HepG2 (cell line): ENCODE measurements at regions not wholly inside any gene's neighbourhood (a gene's known extent, or its start where the extent isn't known, plus 50 kb on each side); places are given as distances from the start of the nearest gene placed in this dataset.

Experiments
- ATAC-seq: fragments of 200-7000 bp; cut with Tn5 transposase; 3 replicates; pipeline ENCODE4 v1.9.1; 2020; ENCODE audit warnings: mild to moderate bottlenecking, moderate library complexity
- BruUV-seq: library from RNA; stranded (reverse); fragments of 400-500 nt; replicated peaks from 2 replicates; lab custom pipeline; 2021; lab: Mats Ljungman, UMichigan
- CTCF ChIA-PET: fragments of 300-600 bp; formaldehyde crosslinking; extraction: SDS; loops from one replicate; lab custom pipeline; 2021; ENCODE audit warnings: low total read pairs, inconsistent platforms, low intra/inter-chr PET ratio; lab: Yijun Ruan, JAX
- POLR2A ChIA-PET: fragments of 350-600 bp; sonication (Branson Sonifier 250); formaldehyde crosslinking; loops from one replicate; lab custom pipeline; 2020; ENCODE audit warnings: antibody characterized with exemption, inconsistent platforms; lab: Yijun Ruan, JAX
- DNase-seq: peaks from one replicate; pipeline ENCODE4 v3.0.0-alpha.2; 2015; ENCODE audit warnings: low spot score
- FAIRE-seq: peaks from 3 replicates; lab custom pipeline; 2011; peaks lifted over from hg19 to GRCh38; lab: Jason Lieb, UNC
- H2AFZ ChIP-seq: one replicate; pipeline ENCODE4 v1.6.1; 2011; ENCODE audit warnings: low read length, inconsistent platforms
- H3K27ac ChIP-seq: fragments of 300-600 bp; 3 replicates; pipeline ENCODE4 v1.8.0; 2011; ENCODE audit warnings: mixed run types, mild to moderate bottlenecking, mixed read lengths, low read length, inconsistent platforms; ENCODE audit not compliant: insufficient read depth; ENCODE audit errors: extremely low read length
- H3K27me3 ChIP-seq, 2 experiments: fragments of 200-600 bp in 1 of 2; 2 replicates in 1 of 2; 3 replicates in 1 of 2; pipeline versions ENCODE4 v1.6.0 to v1.8.0; 2011; ENCODE audit warnings: low read length in 2 of 2, mild to moderate bottlenecking in 2 of 2, moderate library complexity in 2 of 2, inconsistent platforms in 1 of 2; ENCODE audit not compliant: insufficient read depth in 2 of 2, control insufficient read depth in 1 of 2
- H3K36me3 ChIP-seq, 2 experiments: fragments of 200-600 bp in 1 of 2; replicated peaks in 1 of 2; 2 replicates in 1 of 2; 3 replicates in 1 of 2; pipeline versions ENCODE4 v1.5.1 to v1.8.0; 2011; ENCODE audit warnings: low read length in 2 of 2, inconsistent platforms in 1 of 2; ENCODE audit not compliant: insufficient read depth in 2 of 2, control insufficient read depth in 1 of 2
- H3K4me1 ChIP-seq: 2 replicates; pipeline ENCODE4 v1.5.1; 2012; ENCODE audit warnings: low read length, inconsistent platforms; ENCODE audit not compliant: insufficient read depth
- H3K4me2 ChIP-seq: 2 replicates; pipeline ENCODE4 v1.6.0; 2011; ENCODE audit warnings: low read depth, low read length, inconsistent platforms
- H3K4me3 ChIP-seq, 3 experiments: fragments of 200-600 bp in 1 of 3; sonication (generic), shearing (Covaris generic) in 1 of 3; replicated peaks in 1 of 3; 2 replicates each; pipeline ENCODE4 v1.5.1; 2011 to 2016; ENCODE audit warnings: low read length in 3 of 3, inconsistent platforms in 2 of 3, low read depth in 2 of 3, mild to moderate bottlenecking in 2 of 3, control low read depth in 1 of 3, mixed read lengths in 1 of 3; ENCODE audit not compliant: insufficient read depth in 1 of 3
- H3K79me2 ChIP-seq: one replicate; pipeline ENCODE4 v1.6.1; 2011; ENCODE audit warnings: low read length, inconsistent platforms; ENCODE audit not compliant: insufficient read depth
- H3K9ac ChIP-seq: 2 replicates; pipeline ENCODE4 v1.6.0; 2011; ENCODE audit warnings: mild to moderate bottlenecking, low read depth, low read length, inconsistent platforms; ENCODE audit not compliant: insufficient read depth
- H3K9me3 ChIP-seq: 2 replicates; pipeline ENCODE4 v1.5.1; 2012; ENCODE audit warnings: mild to moderate bottlenecking, low read length
- H4K20me1 ChIP-seq: 2 replicates; pipeline ENCODE4 v1.6.0; 2011; ENCODE audit warnings: inconsistent platforms, mild to moderate bottlenecking, low read length, moderate library complexity; ENCODE audit not compliant: insufficient read depth
- ZNF639 ChIP-seq: conservative IDR thresholded peaks from 2 replicates; pipeline ENCODE4 v1.6.1; 2018; ENCODE audit warnings: missing genetic modification reagents
- WGBS: methylation state at CpG from one replicate; pipeline ENCODE4 v1.1.6; 2017; ENCODE audit warnings: low lambda C conversion rate; 5-methylcytosine and 5-hydroxymethylcytosine counted together
- in situ Hi-C: cut with HindIII; loops from 2 replicates; pipeline ENCODE4 v1.10.0; 2017; ENCODE audit warnings: low pct_unique_long_range_greater_than_20kb; ENCODE audit not compliant: extremely low pct_ligation_motif_present
- intact Hi-C: fragments of 100-400 bp; cut with micrococcal nuclease; formaldehyde crosslinking; loops from one replicate; pipeline ENCODE4 v1.10.0; 2022; ENCODE audit not compliant: unreplicated experiment
- TF ChIP-seq, protein P1 (sequence below): sonication (generic); formaldehyde crosslinking; IDR thresholded peaks from 2 replicates; pipeline ENCODE4 v1.9.0; 2021; ENCODE audit warnings: mild to moderate bottlenecking, missing genetic modification reagents

DNA sequence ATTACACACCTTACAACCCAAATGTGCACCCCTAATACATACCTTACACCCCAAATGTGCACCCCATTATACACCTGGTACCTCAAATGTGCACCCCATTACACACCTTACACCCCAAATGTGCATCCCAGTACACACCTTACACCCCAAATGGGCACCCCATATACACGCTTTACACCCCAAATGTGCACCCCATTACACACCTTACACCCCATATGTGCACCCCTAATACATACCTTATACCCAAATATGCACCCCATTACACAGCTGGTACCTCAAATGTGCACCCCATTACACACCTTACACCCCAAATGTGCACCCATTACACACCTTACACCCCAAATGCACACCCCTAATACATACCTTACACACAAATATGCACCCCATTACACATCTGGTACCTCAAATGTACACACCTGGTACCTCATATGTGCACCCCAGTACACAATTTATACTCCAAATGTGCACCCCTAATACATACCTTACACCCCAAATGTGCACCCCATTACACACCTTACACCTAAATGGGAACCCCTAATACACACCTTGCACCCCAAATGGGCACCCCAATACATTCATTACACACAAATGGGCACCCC lies 106.3 kb downstream of the KLF6 start:
- ChIA-PET CTCF (no interaction called here), POLR2A (no interaction called here)
- no TSS peak for BruUV-seq
- no peak overlapping the region for H3K9ac ChIP-seq
- no peak overlapping the region for H3K4me3 ChIP-seq
- H3K79me2 ChIP-seq = no peaks in the 10 kb centered on the region
- TF ChIP-seq, protein P1, sequence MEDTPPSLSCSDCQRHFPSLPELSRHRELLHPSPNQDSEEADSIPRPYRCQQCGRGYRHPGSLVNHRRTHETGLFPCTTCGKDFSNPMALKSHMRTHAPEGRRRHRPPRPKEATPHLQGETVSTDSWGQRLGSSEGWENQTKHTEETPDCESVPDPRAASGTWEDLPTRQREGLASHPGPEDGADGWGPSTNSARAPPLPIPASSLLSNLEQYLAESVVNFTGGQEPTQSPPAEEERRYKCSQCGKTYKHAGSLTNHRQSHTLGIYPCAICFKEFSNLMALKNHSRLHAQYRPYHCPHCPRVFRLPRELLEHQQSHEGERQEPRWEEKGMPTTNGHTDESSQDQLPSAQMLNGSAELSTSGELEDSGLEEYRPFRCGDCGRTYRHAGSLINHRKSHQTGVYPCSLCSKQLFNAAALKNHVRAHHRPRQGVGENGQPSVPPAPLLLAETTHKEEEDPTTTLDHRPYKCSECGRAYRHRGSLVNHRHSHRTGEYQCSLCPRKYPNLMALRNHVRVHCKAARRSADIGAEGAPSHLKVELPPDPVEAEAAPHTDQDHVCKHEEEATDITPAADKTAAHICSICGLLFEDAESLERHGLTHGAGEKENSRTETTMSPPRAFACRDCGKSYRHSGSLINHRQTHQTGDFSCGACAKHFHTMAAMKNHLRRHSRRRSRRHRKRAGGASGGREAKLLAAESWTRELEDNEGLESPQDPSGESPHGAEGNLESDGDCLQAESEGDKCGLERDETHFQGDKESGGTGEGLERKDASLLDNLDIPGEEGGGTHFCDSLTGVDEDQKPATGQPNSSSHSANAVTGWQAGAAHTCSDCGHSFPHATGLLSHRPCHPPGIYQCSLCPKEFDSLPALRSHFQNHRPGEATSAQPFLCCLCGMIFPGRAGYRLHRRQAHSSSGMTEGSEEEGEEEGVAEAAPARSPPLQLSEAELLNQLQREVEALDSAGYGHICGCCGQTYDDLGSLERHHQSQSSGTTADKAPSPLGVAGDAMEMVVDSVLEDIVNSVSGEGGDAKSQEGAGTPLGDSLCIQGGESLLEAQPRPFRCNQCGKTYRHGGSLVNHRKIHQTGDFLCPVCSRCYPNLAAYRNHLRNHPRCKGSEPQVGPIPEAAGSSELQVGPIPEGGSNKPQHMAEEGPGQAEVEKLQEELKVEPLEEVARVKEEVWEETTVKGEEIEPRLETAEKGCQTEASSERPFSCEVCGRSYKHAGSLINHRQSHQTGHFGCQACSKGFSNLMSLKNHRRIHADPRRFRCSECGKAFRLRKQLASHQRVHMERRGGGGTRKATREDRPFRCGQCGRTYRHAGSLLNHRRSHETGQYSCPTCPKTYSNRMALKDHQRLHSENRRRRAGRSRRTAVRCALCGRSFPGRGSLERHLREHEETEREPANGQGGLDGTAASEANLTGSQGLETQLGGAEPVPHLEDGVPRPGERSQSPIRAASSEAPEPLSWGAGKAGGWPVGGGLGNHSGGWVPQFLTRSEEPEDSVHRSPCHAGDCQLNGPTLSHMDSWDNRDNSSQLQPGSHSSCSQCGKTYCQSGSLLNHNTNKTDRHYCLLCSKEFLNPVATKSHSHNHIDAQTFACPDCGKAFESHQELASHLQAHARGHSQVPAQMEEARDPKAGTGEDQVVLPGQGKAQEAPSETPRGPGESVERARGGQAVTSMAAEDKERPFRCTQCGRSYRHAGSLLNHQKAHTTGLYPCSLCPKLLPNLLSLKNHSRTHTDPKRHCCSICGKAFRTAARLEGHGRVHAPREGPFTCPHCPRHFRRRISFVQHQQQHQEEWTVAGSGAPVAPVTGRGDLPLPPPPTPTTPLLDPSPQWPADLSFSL = no peak
- TF ChIP-seq ZNF639 (CRISPR knock-in tag) = no peak
- TF ChIP-seq, all 625 proteins: peak for 0
- DNase-seq (no peak), ATAC-seq (no peak), FAIRE-seq (no peak)
- Histone ChIP-seq H3K4me1 (no peaks in the 10 kb centered on the region), H3K4me2 (no peak overlapping the region), H3K27me3 (peaks cover 0 to 24% of the 10 kb centered on the region in 2 experiments; a peak in 1 of 5 replicates), H2AFZ (no peak overlapping the region), H3K9me3 (no peaks in the 10 kb centered on the region), H3K36me3 (no peaks in the 10 kb centered on the region), H3K27ac (no peak overlapping the region), H4K20me1 (no peaks in the 10 kb centered on the region)
- intact Hi-C loops (no loop called here), in situ Hi-C loops (no loop called here)
- 0% methylated on average over 1 of the region's 1 CpG for WGBS
